Adrenal gland (tissue), 9 donors: ENCODE measurements at regions not wholly inside any gene's neighbourhood (a gene's known extent, or its start where the extent isn't known, plus 50 kb on each side); places are given as distances from the start of the nearest gene placed in this dataset.

Source experiments
- DNase-seq, 7 donors: peaks; one replicate each; pipeline ENCODE4 v3.0.0-alpha.2; 2019 to 2020
- H3K27ac ChIP-seq, 5 donors: fragments of 200-600 bp; sonication (generic) in 4 of 5; 1 replicate in 3 of 5; 2 replicates in 2 of 5; pipeline versions ENCODE4 v1.5.1 to v1.8.0; 2016 to 2020; ENCODE audit warnings: mild to moderate bottlenecking in 1 of 5
- H3K27me3 ChIP-seq: fragments of 200-600 bp; 2 replicates; pipeline ENCODE4 v1.8.0; 2021
- H3K36me3 ChIP-seq, 2 donors: fragments of 200-600 bp; replicated peaks in 1 of 2; 1 replicate in 1 of 2; 2 replicates in 1 of 2; pipeline versions ENCODE4 v1.5.1 to v1.8.0; 2018 to 2022
- H3K4me1 ChIP-seq, 2 donors: fragments of 200-600 bp; replicated peaks in 1 of 2; 1 replicate in 1 of 2; 2 replicates in 1 of 2; pipeline versions ENCODE4 v1.5.1 to v1.8.0; 2018 to 2021
- H3K4me3 ChIP-seq, 4 donors: fragments of 200-600 bp; sonication (generic) in 3 of 4; one replicate each; pipeline ENCODE4 v1.5.1; 2016 to 2018
- H3K9me3 ChIP-seq, 3 donors: fragments of 200-600 bp; sonication (generic) in 1 of 3; replicated peaks in 1 of 3; 1 replicate in 2 of 3; 2 replicates in 1 of 3; pipeline versions ENCODE4 v1.5.1 to v1.8.0; 2016 to 2021
- POLR2A ChIP-seq, 2 donors: fragments of 450-650 bp; IDR thresholded peaks; one replicate each; pipeline ENCODE4 v1.6.1; 2017; ENCODE audit warnings: antibody characterized with exemption in 2 of 2, mild to moderate bottlenecking in 2 of 2, moderate library complexity in 1 of 2
- WGBS, 4 donors: extraction: QIAGEN DNeasy Blood & Tissue Kit in 2 of 4; methylation state at CpG; one replicate each; pipeline versions ENCODE4 v1.1.5 to v1.1.7; 2013 to 2017; 5-methylcytosine and 5-hydroxymethylcytosine counted together
- intact Hi-C, 2 donors: fragments of 100-400 bp; cut with DNase I; formaldehyde crosslinking; loops; one replicate each; pipeline versions ENCODE4 v1.14.1 to v1.15.0; 2022 to 2023
- TF ChIP-seq, protein P1 (sequence below), 6 experiments: fragments of 450-650 bp in 4 of 6; fragments of 200-600 bp in 2 of 6; sonication (generic) in 1 of 6; IDR thresholded peaks; 1 replicate in 5 of 6; 2 replicates in 1 of 6; pipeline versions ENCODE4 v1.5.1 to v1.8.0; 2016 to 2021; ENCODE audit warnings: antibody characterized with exemption in 6 of 6, mild to moderate bottlenecking in 2 of 6, moderate library complexity in 1 of 6
- donor health status: healthy with polysubstance abuse.
- donor health status: Bipolar disorder and iron deficiency.
- donor health status: DM: yes; HTN: yes; CAD: no.
- donor health status: DM: no; HTN: no; CAD: no.
- donor health status: DM: no; HTN: no; CAD: no.

DNA sequence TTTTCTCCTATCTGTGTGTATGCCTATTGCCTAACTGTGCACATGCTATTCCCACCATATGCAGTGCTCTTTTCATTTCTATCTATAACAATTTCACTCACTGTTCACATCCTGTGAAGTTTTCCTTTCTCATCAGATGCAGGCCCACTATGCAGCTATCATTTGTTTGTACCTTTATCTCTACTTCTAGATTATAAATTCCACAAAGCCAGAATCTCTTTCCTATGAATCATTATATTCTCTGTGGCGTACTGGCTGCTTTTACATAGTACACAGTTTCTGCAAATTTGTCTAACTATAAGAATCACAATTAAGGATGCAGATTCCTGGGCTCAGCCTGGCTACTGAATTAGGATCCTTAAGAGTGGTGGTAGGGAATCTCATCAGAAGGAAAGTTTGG, 600.8 kb upstream of the ARRDC3 start:
- TF ChIP-seq, protein P1, sequence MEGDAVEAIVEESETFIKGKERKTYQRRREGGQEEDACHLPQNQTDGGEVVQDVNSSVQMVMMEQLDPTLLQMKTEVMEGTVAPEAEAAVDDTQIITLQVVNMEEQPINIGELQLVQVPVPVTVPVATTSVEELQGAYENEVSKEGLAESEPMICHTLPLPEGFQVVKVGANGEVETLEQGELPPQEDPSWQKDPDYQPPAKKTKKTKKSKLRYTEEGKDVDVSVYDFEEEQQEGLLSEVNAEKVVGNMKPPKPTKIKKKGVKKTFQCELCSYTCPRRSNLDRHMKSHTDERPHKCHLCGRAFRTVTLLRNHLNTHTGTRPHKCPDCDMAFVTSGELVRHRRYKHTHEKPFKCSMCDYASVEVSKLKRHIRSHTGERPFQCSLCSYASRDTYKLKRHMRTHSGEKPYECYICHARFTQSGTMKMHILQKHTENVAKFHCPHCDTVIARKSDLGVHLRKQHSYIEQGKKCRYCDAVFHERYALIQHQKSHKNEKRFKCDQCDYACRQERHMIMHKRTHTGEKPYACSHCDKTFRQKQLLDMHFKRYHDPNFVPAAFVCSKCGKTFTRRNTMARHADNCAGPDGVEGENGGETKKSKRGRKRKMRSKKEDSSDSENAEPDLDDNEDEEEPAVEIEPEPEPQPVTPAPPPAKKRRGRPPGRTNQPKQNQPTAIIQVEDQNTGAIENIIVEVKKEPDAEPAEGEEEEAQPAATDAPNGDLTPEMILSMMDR (IDR thresholded peaks at IDR 0.05): no peak
- no peak for TF ChIP-seq POLR2A (IDR thresholded peaks at IDR 0.05)
- intact Hi-C loops: no loop called here
- H3K4me1 ChIP-seq: no peaks in the 10 kb centered on the region
- no peaks in the 10 kb centered on the region for H3K27me3 ChIP-seq
- H3K9me3 ChIP-seq: no peaks in the 10 kb centered on the region
- no peak overlapping the region for H3K4me3 ChIP-seq
- DNase-seq: no peak
- 68 to 83% (median 71%) methylated on average over 1 of the region's 1 CpG for WGBS, 4 donors
- H3K27ac ChIP-seq: no peak overlapping the region
- no peaks in the 10 kb centered on the region for H3K36me3 ChIP-seq

- H3K4me3 ChIP-seq: no peak overlapping the region
- WGBS, 4 donors: 78 to 85% (median 80%) methylated on average over 2 of the region's 2 CpGs
Observed at GRCh38 chr5:91978221-91978882, 595.2 kb upstream of the ARRDC3 start.

DNA sequence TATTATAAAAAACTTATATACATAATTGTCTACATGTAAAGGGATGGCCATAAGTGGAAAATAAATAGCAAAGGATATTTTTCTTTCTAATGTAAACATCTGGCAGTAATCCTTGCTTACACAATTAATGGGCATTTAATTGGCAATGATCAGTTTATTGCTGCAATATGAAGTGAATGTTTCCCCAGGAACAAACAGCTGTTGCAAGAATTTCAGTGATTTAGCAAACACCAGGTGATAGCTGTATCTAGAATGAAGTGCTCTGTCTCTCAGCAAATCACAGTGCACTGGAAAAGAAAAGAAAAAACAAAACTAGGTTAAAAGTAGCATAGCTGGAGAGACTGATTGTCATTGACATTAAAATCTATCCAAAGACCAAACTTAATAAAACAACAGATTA, 594.5 kb upstream of the ARRDC3 start:
- no peaks in the 10 kb centered on the region for H3K27me3 ChIP-seq

More at GRCh38 chr5:91978221-91978882, 595.2 kb upstream of the ARRDC3 start:
- intact Hi-C loops: no loop called here
- peaks cover 0 to 10% (median 0%) of the 10 kb centered on the region in 3 donors for H3K9me3 ChIP-seq
- H3K27ac ChIP-seq: no peak overlapping the region
- H3K36me3 ChIP-seq: no peaks in the 10 kb centered on the region
- TF ChIP-seq POLR2A (IDR thresholded peaks at IDR 0.05): no peak
- TF ChIP-seq, protein P1 (IDR thresholded peaks at IDR 0.05): no peak
- no peaks in the 10 kb centered on the region for H3K27me3 ChIP-seq
- H3K4me1 ChIP-seq: no peaks in the 10 kb centered on the region
- no peak for DNase-seq

GRCh38 chr5:91976451-91976850, 593.3 kb upstream of the ARRDC3 start:
- intact Hi-C loops: no loop called here

More for the DNA sequence above, 594.5 kb upstream of the ARRDC3 start:
- peaks cover 0 to 10% (median 0%) of the 10 kb centered on the region in 3 donors for H3K9me3 ChIP-seq
- no peak for DNase-seq
- H3K4me1 ChIP-seq: no peaks in the 10 kb centered on the region
- H3K27ac ChIP-seq: no peak overlapping the region
- H3K36me3 ChIP-seq: no peaks in the 10 kb centered on the region
- H3K4me3 ChIP-seq: no peak overlapping the region
- intact Hi-C loops: no loop called here
- TF ChIP-seq POLR2A (IDR thresholded peaks at IDR 0.05): no peak
- TF ChIP-seq, protein P1 (IDR thresholded peaks at IDR 0.05): no peak

More at GRCh38 chr5:91976451-91976850, 593.3 kb upstream of the ARRDC3 start:
- no peak for TF ChIP-seq POLR2A (IDR thresholded peaks at IDR 0.05)
- TF ChIP-seq, protein P1 (IDR thresholded peaks at IDR 0.05): no peak
- no peak overlapping the region for H3K27ac ChIP-seq
- no peaks in the 10 kb centered on the region for H3K4me1 ChIP-seq
- no peaks in the 10 kb centered on the region for H3K27me3 ChIP-seq
- no peaks in the 10 kb centered on the region for H3K36me3 ChIP-seq
- DNase-seq: no peak
- 58 to 73% (median 62%) methylated on average over 3 of the region's 3 CpGs for WGBS, 4 donors
- H3K9me3 ChIP-seq: peaks cover 0 to 10% (median 0%) of the 10 kb centered on the region in 3 donors
- H3K4me3 ChIP-seq: no peak overlapping the region
